Stimulated activated CD4-positive, alpha-beta T cell treated with anti-CD3 and anti-CD28 coated beads, Interleukin-1b, Interleukin-23, amount 100 ng/mL, for 24 hours (primary cell): ENCODE measurements at regions not wholly inside any gene's neighbourhood (a gene's known extent, or its start where the extent isn't known, plus 50 kb on each side); places are given as distances from the start of the nearest gene placed in this dataset.

Experiments used
- DNase-seq, 4 experiments: peaks; one replicate each; pipeline ENCODE4 v3.0.0-alpha.2; 2020; ENCODE audit warnings: low read depth in 4 of 4, low spot score in 1 of 4

- no peak for DNase-seq
These were observed 234.2 kb upstream of the ADAMTS16 start for GRCh38 chr5:4905674-4906520.

DNA sequence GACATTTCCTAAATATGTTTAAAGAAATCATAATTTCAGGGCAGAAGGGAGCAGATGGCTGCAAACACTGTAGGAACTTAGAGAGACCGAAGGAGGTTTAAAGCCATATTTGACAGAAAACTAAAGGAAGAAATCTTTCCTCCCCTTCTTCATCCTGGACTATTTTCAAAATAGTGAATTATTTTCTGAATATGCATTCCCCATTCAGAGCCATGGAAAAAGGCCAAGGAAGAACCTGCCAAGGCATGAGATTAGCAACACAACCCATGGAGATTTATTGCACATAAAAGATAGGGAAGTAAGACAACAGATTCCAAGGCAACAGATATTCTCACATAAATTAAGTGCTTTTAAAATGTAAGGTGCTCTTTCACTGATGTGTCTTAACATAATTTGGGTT, 233.3 kb upstream of the ADAMTS16 start:
- no peak for DNase-seq

- DNase-seq, result no peak
These were observed 232.6 kb upstream of the ADAMTS16 start for GRCh38 chr5:4907571-4907970.

- no peak for DNase-seq
These were observed 231.0 kb upstream of the ADAMTS16 start for GRCh38 chr5:4909086-4909485.

- DNase-seq, result no peak
These were observed 228.3 kb upstream of the ADAMTS16 start for GRCh38 chr5:4911646-4912403.

- no peak for DNase-seq
These were observed 218.2 kb upstream of the ADAMTS16 start for GRCh38 chr5:4921929-4922328.

GRCh38 chr5:4924577-4924976, 215.6 kb upstream of the ADAMTS16 start:
- no peak for DNase-seq

DNA sequence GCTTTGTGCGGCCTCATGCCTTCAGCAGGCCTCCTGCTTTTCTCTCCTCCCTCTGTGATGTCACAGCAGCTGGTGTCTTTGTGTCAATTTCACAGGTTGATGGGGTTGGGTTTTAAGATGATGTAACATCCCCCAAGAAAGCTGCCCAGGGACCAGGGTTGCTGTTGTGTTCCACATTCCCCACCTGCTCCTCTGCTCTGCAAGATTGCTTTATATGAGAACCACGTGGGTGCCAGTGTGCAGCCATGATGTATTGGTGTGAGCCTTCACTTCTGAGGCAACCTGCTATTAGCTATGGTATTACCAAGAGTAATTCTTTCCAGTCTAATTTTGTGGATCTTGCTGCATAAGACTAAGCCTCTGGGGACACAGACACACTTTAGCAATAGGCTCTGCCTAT, 213.0 kb upstream of the ADAMTS16 start:
- no peak for DNase-seq

- no peak for DNase-seq
These were observed 211.7 kb upstream of the ADAMTS16 start for GRCh38 chr5:4928409-4928808.

GRCh38 chr5:4929092-4929655, 211.0 kb upstream of the ADAMTS16 start:
- DNase-seq, result no peak

GRCh38 chr5:4939042-4939781, 200.9 kb upstream of the ADAMTS16 start:
- no peak for DNase-seq

- no peak for DNase-seq
These were observed 199.0 kb upstream of the ADAMTS16 start for GRCh38 chr5:4941161-4941560.

GRCh38 chr5:4941957-4942830, 197.9 kb upstream of the ADAMTS16 start:
- no peak for DNase-seq

- no peak for DNase-seq
These were observed 197.3 kb upstream of the ADAMTS16 start for GRCh38 chr5:4942831-4943178.

DNA sequence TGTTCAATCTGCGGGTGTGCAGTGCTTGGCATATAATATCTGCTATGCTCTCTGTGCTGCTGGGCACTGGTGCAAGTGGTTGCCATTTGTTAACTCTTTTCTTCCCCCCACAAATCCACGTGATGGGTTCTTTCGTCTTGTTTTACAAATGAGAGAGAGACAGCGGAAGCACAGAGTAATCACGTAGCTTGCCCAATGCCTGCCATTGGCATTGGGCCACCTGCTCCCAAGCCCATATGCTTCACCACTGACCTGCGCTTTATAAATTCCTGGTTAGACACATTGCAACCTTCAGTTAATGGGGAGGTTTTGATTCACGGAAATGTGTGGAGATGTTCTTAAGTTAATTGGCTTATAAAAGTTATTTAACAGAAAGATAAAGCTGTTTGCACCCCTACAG, 194.8 kb upstream of the ADAMTS16 start:
- no peak for DNase-seq

GRCh38 chr5:4947106-4947505, 193.0 kb upstream of the ADAMTS16 start:
- DNase-seq, result no peak

DNA sequence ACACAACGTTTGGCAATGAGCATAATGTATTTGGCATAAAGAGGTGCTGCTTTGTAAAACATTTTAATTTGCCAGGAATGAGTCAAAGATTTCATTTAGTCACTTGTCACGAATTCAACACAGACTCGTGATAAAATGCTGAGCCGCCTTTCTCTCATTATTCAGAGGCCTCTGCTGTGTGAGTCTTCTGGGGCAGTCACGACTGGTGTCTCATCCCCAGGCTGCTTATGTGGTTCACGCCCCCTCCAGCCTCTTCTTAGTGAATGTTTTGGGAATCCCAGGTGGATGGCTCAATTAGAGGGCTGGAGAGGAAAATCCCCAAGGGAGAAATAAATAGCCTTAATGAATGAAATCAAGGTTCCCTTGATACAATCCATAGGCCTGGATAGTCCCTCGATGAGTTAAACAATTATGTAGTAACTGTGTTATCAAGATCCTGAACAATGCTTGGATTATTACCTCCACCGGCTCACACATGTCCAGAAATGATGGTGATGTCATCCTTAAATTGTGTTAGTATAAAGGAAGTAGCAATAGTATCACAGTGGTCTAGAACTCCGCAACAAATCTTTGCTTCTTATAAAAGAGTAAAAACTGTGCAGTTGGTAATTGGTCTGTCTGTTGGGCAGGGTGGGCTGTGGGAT, 192.1 kb upstream of the ADAMTS16 start:
- DNase-seq, result no peak

- no peak for DNase-seq
These were observed 191.0 kb upstream of the ADAMTS16 start for GRCh38 chr5:4949108-4949507.

DNA sequence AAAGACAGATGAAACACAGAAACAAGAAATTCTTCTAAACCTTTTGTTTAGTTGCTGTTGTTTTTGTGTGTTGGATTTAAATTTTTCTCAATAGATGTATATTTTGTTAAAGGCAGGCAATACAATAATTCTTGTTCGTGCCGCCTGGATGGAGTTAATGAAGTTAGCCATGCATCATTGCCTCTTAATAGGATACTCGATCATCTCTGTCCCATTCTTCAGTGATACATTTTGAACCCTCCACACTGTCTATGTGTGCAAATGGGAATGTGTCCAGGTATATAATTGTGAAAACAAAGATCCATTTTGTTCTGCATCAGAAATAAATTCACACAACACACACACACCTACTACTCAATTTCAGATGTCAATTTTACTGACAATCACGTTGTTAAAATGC, 186.6 kb upstream of the ADAMTS16 start:
- DNase-seq, result no peak

- no peak for DNase-seq
These were observed 186.1 kb upstream of the ADAMTS16 start for GRCh38 chr5:4954048-4954447.
